Ovary (tissue), 7 donors: ENCODE measurements at regions not wholly inside any gene's neighbourhood (a gene's known extent, or its start where the extent isn't known, plus 50 kb on each side); places are given as distances from the start of the nearest gene placed in this dataset.
"Not testable (repeated sequence)": the region's sequence is repeated elsewhere in the genome, so short reads cannot be mapped to it uniquely, and the experiment has no call there.

Experiments
- DNase-seq, 5 donors: peaks; one replicate each; pipeline ENCODE4 v3.0.0-alpha.2; 2019 to 2020
- H3K27ac ChIP-seq, 2 donors: fragments of 200-600 bp; one replicate each; pipeline versions ENCODE4 v1.5.1 to v1.8.0; 2019 to 2022
- H3K27me3 ChIP-seq: fragments of 200-600 bp; one replicate; pipeline ENCODE4 v1.8.0; 2022
- H3K36me3 ChIP-seq: fragments of 200-600 bp; sonication (generic); one replicate; pipeline ENCODE4 v1.5.1; 2019
- H3K4me1 ChIP-seq: one replicate; pipeline ENCODE4 v1.8.1; 2013; ENCODE audit warnings: mild to moderate bottlenecking, moderate library complexity; ENCODE audit not compliant: insufficient read depth
- H3K4me3 ChIP-seq: fragments of 200-600 bp; sonication (generic); one replicate; pipeline ENCODE4 v1.5.1; 2017
- H3K9me3 ChIP-seq, 2 donors: fragments of 200-600 bp in 1 of 2; sonication (generic) in 1 of 2; one replicate each; pipeline versions ENCODE4 v1.5.1 to v1.8.1; 2013 to 2019; ENCODE audit warnings: mild to moderate bottlenecking in 1 of 2, moderate library complexity in 1 of 2
- EP300 ChIP-seq: sonication (generic); formaldehyde crosslinking; IDR thresholded peaks from one replicate; pipeline ENCODE4 v1.6.1; 2017; ENCODE audit warnings: antibody characterized with exemption
- POLR2A ChIP-seq: fragments of 450-650 bp; IDR thresholded peaks from one replicate; pipeline ENCODE4 v1.6.1; 2017; ENCODE audit warnings: antibody characterized with exemption, mild to moderate bottlenecking, moderate library complexity
- WGBS, 3 donors: extraction: QIAGEN DNeasy Blood & Tissue Kit in 1 of 3; methylation state at CpG; one replicate each; pipeline versions ENCODE4 v1.1.5 to v1.1.7; 2013 to 2017; 5-methylcytosine and 5-hydroxymethylcytosine counted together
- intact Hi-C, 4 donors: fragments of 100-400 bp; cut with DNase I; formaldehyde crosslinking; loops; one replicate each; pipeline versions ENCODE4 v1.11.0 to v1.15.1; 2022 to 2023
- TF ChIP-seq, protein P1 (sequence below), 3 donors: fragments of 450-650 bp in 2 of 3; fragments of 200-600 bp in 1 of 3; IDR thresholded peaks; one replicate each; pipeline versions ENCODE4 v1.5.1 to v1.8.0; 2016 to 2022; ENCODE audit warnings: antibody characterized with exemption in 3 of 3, mild to moderate bottlenecking in 1 of 3
- donor health status: DM: no; HTN: no; CAD: no; lungs with moderate emphysema.
- donor health status: DM: no; HTN: no; CAD: no.
- donor health status: Bipolar disorder and iron deficiency.
- donor health status: DM: no; HTN: no; CAD: no.
- donor health status: DM: yes; HTN: yes; CAD: no.

GRCh38 chr1:5119366-5120234 lies 465.2 kb downstream of the AJAP1 start:
- 59 to 62% (median 61%) methylated on average over 11 of the region's 11 CpGs for WGBS, 3 donors
- no peaks in the 10 kb centered on the region for H3K4me1 ChIP-seq
- no peak for TF ChIP-seq EP300
- no peak for TF ChIP-seq POLR2A
- TF ChIP-seq, protein P1, sequence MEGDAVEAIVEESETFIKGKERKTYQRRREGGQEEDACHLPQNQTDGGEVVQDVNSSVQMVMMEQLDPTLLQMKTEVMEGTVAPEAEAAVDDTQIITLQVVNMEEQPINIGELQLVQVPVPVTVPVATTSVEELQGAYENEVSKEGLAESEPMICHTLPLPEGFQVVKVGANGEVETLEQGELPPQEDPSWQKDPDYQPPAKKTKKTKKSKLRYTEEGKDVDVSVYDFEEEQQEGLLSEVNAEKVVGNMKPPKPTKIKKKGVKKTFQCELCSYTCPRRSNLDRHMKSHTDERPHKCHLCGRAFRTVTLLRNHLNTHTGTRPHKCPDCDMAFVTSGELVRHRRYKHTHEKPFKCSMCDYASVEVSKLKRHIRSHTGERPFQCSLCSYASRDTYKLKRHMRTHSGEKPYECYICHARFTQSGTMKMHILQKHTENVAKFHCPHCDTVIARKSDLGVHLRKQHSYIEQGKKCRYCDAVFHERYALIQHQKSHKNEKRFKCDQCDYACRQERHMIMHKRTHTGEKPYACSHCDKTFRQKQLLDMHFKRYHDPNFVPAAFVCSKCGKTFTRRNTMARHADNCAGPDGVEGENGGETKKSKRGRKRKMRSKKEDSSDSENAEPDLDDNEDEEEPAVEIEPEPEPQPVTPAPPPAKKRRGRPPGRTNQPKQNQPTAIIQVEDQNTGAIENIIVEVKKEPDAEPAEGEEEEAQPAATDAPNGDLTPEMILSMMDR (IDR thresholded peaks at IDR 0.05): no peak

DNA sequence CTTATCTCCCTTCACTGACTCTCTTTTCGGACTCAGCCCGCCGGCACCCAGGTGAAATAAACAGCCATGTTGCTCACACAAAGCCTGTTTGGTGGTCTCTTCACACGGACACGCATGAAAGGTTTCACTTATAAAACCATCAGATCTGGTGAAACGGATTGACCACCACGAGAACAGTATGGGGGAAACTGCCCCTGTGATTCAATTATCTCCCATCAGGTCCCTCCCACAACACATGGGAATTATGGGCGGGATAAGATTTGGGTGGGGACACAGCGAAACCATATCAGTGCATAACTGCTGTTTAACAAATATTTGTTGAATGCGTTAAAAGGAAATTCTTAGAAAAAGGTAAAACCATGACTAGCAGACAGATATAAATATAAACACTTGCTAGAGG lies 464.4 kb downstream of the AJAP1 start:
- DNase-seq: not testable (repeated sequence)

More at GRCh38 chr1:5119366-5120234, 465.2 kb downstream of the AJAP1 start:
- Histone ChIP-seq H3K9me3 (no peaks in the 10 kb centered on the region), H3K27me3 (no peaks in the 10 kb centered on the region), H3K4me3 (no peak overlapping the region), H3K36me3 (no peaks in the 10 kb centered on the region), H3K27ac (no peak overlapping the region)
- no peak for DNase-seq
- intact Hi-C loops: no loop called here

DNA sequence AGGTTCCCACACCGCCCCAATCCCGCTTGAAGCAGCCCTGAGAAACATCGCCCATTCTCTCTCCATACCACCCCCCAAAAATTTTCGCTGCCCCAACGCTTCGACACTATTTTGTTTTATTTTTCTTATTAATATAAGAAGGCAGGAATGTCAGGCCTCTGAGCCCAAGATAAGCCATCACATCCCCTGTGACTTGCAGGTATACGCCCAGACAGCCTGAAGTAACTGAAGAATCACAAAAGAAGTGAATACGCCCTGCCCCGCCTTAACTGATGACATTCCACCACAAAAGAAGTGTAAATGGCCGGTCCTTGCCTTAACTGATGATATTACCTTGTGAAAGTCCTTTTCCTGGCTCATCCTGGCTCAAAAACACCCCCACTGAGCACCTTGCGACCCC lies 463.9 kb downstream of the AJAP1 start:
- WGBS, 3 donors: 82 to 89% (median 85%) methylated on average over 8 to 11 of the region's 11 CpGs
- H3K27ac ChIP-seq, H3K27me3 ChIP-seq, H3K9me3 ChIP-seq, DNase-seq, H3K4me1 ChIP-seq, intact Hi-C loops, H3K4me3 ChIP-seq, H3K36me3 ChIP-seq: not testable (repeated sequence)

More for the DNA sequence above, 464.4 kb downstream of the AJAP1 start:
- intact Hi-C loops, H3K27me3 ChIP-seq, H3K36me3 ChIP-seq, H3K9me3 ChIP-seq, H3K27ac ChIP-seq, H3K4me3 ChIP-seq, H3K4me1 ChIP-seq: not testable (repeated sequence)
- WGBS, 3 donors: 83 to 94% (median 92%) methylated on average over 10 of the region's 10 CpGs

GRCh38 chr1:5111581-5111980 lies 457.2 kb downstream of the AJAP1 start:
- DNase-seq: no peak
- WGBS, 3 donors: 80 to 89% (median 85%) methylated on average over 2 of the region's 2 CpGs
- H3K4me3 ChIP-seq: no peak overlapping the region
- H3K27me3 ChIP-seq: no peaks in the 10 kb centered on the region
- H3K36me3 ChIP-seq: no peaks in the 10 kb centered on the region
- intact Hi-C loops: no loop called here
- H3K9me3 ChIP-seq: no peaks in the 10 kb centered on the region
- no peaks in the 10 kb centered on the region for H3K4me1 ChIP-seq
- no peak overlapping the region for H3K27ac ChIP-seq
- no peak for TF ChIP-seq POLR2A
- TF ChIP-seq, protein P1 (IDR thresholded peaks at IDR 0.05): no peak
- no peak for TF ChIP-seq EP300

DNA sequence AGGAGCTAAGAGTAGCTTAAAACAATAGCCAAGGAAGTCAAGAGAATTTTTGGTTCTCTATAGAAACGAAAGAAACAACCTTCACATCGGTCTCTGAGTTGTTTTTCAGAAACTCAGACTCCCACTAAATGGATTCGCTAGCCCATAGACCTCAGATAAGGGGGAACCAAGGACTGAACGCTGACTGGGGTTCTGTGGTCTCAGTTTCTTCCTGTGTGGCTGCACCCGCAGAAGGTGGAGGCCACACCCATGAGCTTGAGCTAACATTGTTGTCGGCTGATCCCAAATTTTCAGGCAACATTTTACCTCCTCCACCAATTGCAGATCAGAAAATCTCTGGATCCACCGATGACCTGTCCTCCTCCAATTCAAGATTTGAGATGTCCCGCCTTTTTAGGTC lies 456.1 kb downstream of the AJAP1 start:
- TF ChIP-seq EP300 (no peak), POLR2A (no peak)
- TF ChIP-seq, protein P1 (IDR thresholded peaks at IDR 0.05): no peak
- Histone ChIP-seq H3K4me1 (no peaks in the 10 kb centered on the region), H3K4me3 (no peak overlapping the region), H3K27me3 (no peaks in the 10 kb centered on the region), H3K36me3 (no peaks in the 10 kb centered on the region), H3K9me3 (no peaks in the 10 kb centered on the region), H3K27ac (no peak overlapping the region)
- WGBS, 3 donors: 75 to 89% (median 81%) methylated on average over 8 of the region's 8 CpGs
- intact Hi-C loops: no loop called here
- DNase-seq: no peak
